Trophoblast cell (in vitro differentiated cells and primary cell): ENCODE measurements at regions not wholly inside any gene's neighbourhood (a gene's known extent, or its start where the extent isn't known, plus 50 kb on each side); places are given as distances from the start of the nearest gene placed in this dataset.

ENCODE experiments used
- DNase-seq, 2 donors: peaks; one replicate each; pipeline ENCODE4 v3.0.0-alpha.2; 2016
- H2AFZ ChIP-seq: 2 replicates; pipeline ENCODE4 v1.6.1; 2013; ENCODE audit warnings: low read length, moderate library complexity, mild to moderate bottlenecking; ENCODE audit not compliant: insufficient read depth, poor library complexity
- H2AK5ac ChIP-seq: 2 replicates; pipeline ENCODE4 v1.6.1; 2013; ENCODE audit warnings: mild to moderate bottlenecking, low read length
- H2BK120ac ChIP-seq: 2 replicates; pipeline ENCODE4 v1.6.1; 2013; ENCODE audit warnings: low read length, mild to moderate bottlenecking, moderate library complexity; ENCODE audit not compliant: insufficient read depth, poor library complexity
- H2BK12ac ChIP-seq: 2 replicates; pipeline ENCODE4 v1.6.1; 2013; ENCODE audit warnings: mild to moderate bottlenecking, low read length, moderate library complexity
- H2BK5ac ChIP-seq: 2 replicates; pipeline ENCODE4 v1.6.1; 2013; ENCODE audit warnings: low read length, low read depth, moderate library complexity, mild to moderate bottlenecking; ENCODE audit not compliant: poor library complexity
- H3K14ac ChIP-seq: 2 replicates; pipeline ENCODE4 v1.6.1; 2013; ENCODE audit warnings: mild to moderate bottlenecking, low read length
- H3K18ac ChIP-seq: 2 replicates; pipeline ENCODE4 v1.6.1; 2013; ENCODE audit warnings: mild to moderate bottlenecking, low read length
- H3K23ac ChIP-seq: 2 replicates; pipeline ENCODE4 v1.6.1; 2013; ENCODE audit warnings: low read length
- H3K27ac ChIP-seq: 2 replicates; pipeline ENCODE4 v1.5.1; 2013; ENCODE audit warnings: low read depth, mild to moderate bottlenecking, inconsistent platforms, low read length, moderate library complexity
- H3K27me3 ChIP-seq: 2 replicates; pipeline ENCODE4 v1.6.1; 2013; ENCODE audit warnings: inconsistent platforms, mild to moderate bottlenecking, low read length, moderate library complexity; ENCODE audit not compliant: insufficient read depth
- H3K36me3 ChIP-seq, 2 experiments: 1 replicate in 1 of 2; 2 replicates in 1 of 2; pipeline ENCODE4 v1.6.1; 2013; ENCODE audit warnings: low read length in 2 of 2, mild to moderate bottlenecking in 2 of 2, moderate library complexity in 1 of 2; ENCODE audit not compliant: insufficient read depth in 2 of 2, control insufficient read depth in 1 of 2
- H3K4ac ChIP-seq: 2 replicates; pipeline ENCODE4 v1.6.1; 2013; ENCODE audit warnings: low read depth, mild to moderate bottlenecking, low read length, moderate library complexity
- H3K4me1 ChIP-seq, 2 experiments: 1 replicate in 1 of 2; 2 replicates in 1 of 2; pipeline ENCODE4 v1.6.1; 2013; ENCODE audit warnings: low read length in 2 of 2, mild to moderate bottlenecking in 2 of 2, moderate library complexity in 1 of 2; ENCODE audit not compliant: insufficient read depth in 2 of 2, control insufficient read depth in 1 of 2
- H3K4me2 ChIP-seq: 2 replicates; pipeline ENCODE4 v1.6.1; 2013; ENCODE audit warnings: inconsistent platforms, mild to moderate bottlenecking, low read length, moderate library complexity
- H3K4me3 ChIP-seq: 2 replicates; pipeline ENCODE4 v1.5.1; 2013; ENCODE audit warnings: mild to moderate bottlenecking, low read depth, low read length, inconsistent platforms
- H3K79me1 ChIP-seq: one replicate; pipeline ENCODE4 v1.6.1; 2013; ENCODE audit warnings: low read length
- H3K79me2 ChIP-seq: 2 replicates; pipeline ENCODE4 v1.6.1; 2013; ENCODE audit warnings: low read length, mild to moderate bottlenecking; ENCODE audit not compliant: control insufficient read depth, insufficient read depth, poor library complexity
- H3K9ac ChIP-seq: 2 replicates; pipeline ENCODE4 v1.6.1; 2013; ENCODE audit warnings: mild to moderate bottlenecking, low read length
- H3K9me3 ChIP-seq: 2 replicates; pipeline ENCODE4 v1.6.1; 2013; ENCODE audit warnings: low read depth, mild to moderate bottlenecking, control low read depth, inconsistent platforms, low read length; ENCODE audit not compliant: insufficient read depth
- H4K12ac ChIP-seq: 2 replicates; pipeline ENCODE4 v1.6.1; 2013; ENCODE audit warnings: low read depth, mild to moderate bottlenecking, low read length, moderate library complexity
- H4K8ac ChIP-seq: 2 replicates; pipeline ENCODE4 v1.6.1; 2013; ENCODE audit warnings: low read depth, mild to moderate bottlenecking, low read length, moderate library complexity
- H4K91ac ChIP-seq: one replicate; pipeline ENCODE4 v1.6.1; 2013; ENCODE audit warnings: low read depth, mild to moderate bottlenecking, low read length, moderate library complexity
- WGBS: extraction: QIAGEN DNeasy Blood & Tissue Kit; methylation state at CpG from one replicate; pipeline ENCODE4 v1.1.7; 2013; ENCODE audit warnings: missing lambda C conversion rate; ENCODE audit not compliant: insufficient read length, insufficient coverage; ENCODE audit errors: extremely low coverage; 5-methylcytosine and 5-hydroxymethylcytosine counted together

- no peak overlapping the region for H4K8ac ChIP-seq
- no peak overlapping the region for H3K23ac ChIP-seq
- no peak overlapping the region for H2BK12ac ChIP-seq
- no CpG with 5 or more reads among the region's 6 CpGs for WGBS
- no peaks in the 10 kb centered on the region for H3K27me3 ChIP-seq
- H3K4me1 ChIP-seq, result no peaks in the 10 kb centered on the region
- no peak overlapping the region for H3K14ac ChIP-seq
- no peak overlapping the region for H4K12ac ChIP-seq
- H3K18ac ChIP-seq, result no peak overlapping the region
- peaks cover 2% of the 10 kb centered on the region for H3K9me3 ChIP-seq
- H2AFZ ChIP-seq, result no peak overlapping the region
- no peak overlapping the region for H3K4me2 ChIP-seq
- no peak for DNase-seq
- H3K9ac ChIP-seq, result no peak overlapping the region
- H3K36me3 ChIP-seq, result no peaks in the 10 kb centered on the region
- H2AK5ac ChIP-seq, result no peak overlapping the region
- H3K4ac ChIP-seq, result no peak overlapping the region
- no peak overlapping the region for H3K27ac ChIP-seq
- no peak overlapping the region for H3K4me3 ChIP-seq
- no peak overlapping the region for H2BK120ac ChIP-seq
- no peak overlapping the region for H4K91ac ChIP-seq
- no peak overlapping the region for H2BK5ac ChIP-seq
- H3K79me1 ChIP-seq, result no peaks in the 10 kb centered on the region
- H3K79me2 ChIP-seq, result no peaks in the 10 kb centered on the region
Observed at GRCh38 chr6:14278446-14278845, 160.9 kb downstream of the CD83 start.

GRCh38 chr6:14280006-14280510 lies 162.5 kb downstream of the CD83 start:
- no peak overlapping the region for H2BK120ac ChIP-seq
- H3K18ac ChIP-seq, result no peak overlapping the region
- no peak overlapping the region for H3K23ac ChIP-seq
- no peak overlapping the region for H3K27ac ChIP-seq
- DNase-seq, result peak; percentile 97
- no peaks in the 10 kb centered on the region for H3K79me1 ChIP-seq
- no peaks in the 10 kb centered on the region for H3K36me3 ChIP-seq
- no peak overlapping the region for H3K9ac ChIP-seq
- H3K9me3 ChIP-seq, result peaks cover 2% of the 10 kb centered on the region
- WGBS, result no CpG with 5 or more reads among the region's 4 CpGs
- no peak overlapping the region for H3K4me2 ChIP-seq
- no peak overlapping the region for H4K91ac ChIP-seq
- no peak overlapping the region for H3K4ac ChIP-seq
- H2AFZ ChIP-seq, result no peak overlapping the region
- no peak overlapping the region for H2AK5ac ChIP-seq
- H4K8ac ChIP-seq, result no peak overlapping the region
- H3K4me1 ChIP-seq, result no peaks in the 10 kb centered on the region
- H2BK12ac ChIP-seq, result no peak overlapping the region
- no peak overlapping the region for H2BK5ac ChIP-seq
- no peak overlapping the region for H3K14ac ChIP-seq
- no peaks in the 10 kb centered on the region for H3K79me2 ChIP-seq
- H3K4me3 ChIP-seq, result no peak overlapping the region
- H4K12ac ChIP-seq, result no peak overlapping the region
- H3K27me3 ChIP-seq, result no peaks in the 10 kb centered on the region

GRCh38 chr6:14280766-14281293 lies 163.3 kb downstream of the CD83 start:
- Histone ChIP-seq H2AK5ac (no peak overlapping the region), H4K91ac (no peak overlapping the region), H3K9ac (no peak overlapping the region), H4K12ac (no peak overlapping the region), H3K4ac (no peak overlapping the region), H2BK120ac (no peak overlapping the region), H3K4me3 (no peak overlapping the region), H3K9me3 (no peaks in the 10 kb centered on the region), H2BK12ac (no peak overlapping the region), H3K79me1 (no peaks in the 10 kb centered on the region), H3K18ac (no peak overlapping the region), H3K23ac (no peak overlapping the region), H3K27ac (no peak overlapping the region), H2AFZ (no peak overlapping the region), H3K27me3 (no peaks in the 10 kb centered on the region), H3K14ac (no peak overlapping the region), H4K8ac (no peak overlapping the region), H3K36me3 (no peaks in the 10 kb centered on the region), H3K4me2 (no peak overlapping the region), H2BK5ac (no peak overlapping the region), H3K4me1 (no peaks in the 10 kb centered on the region), H3K79me2 (no peaks in the 10 kb centered on the region)
- DNase-seq, result peak in 1 of 2 donors; percentile 20
- WGBS, result no CpG with 5 or more reads among the region's 17 CpGs

GRCh38 chr6:14281811-14282660 lies 164.5 kb downstream of the CD83 start:
- no peak overlapping the region for H3K9ac ChIP-seq
- H2AFZ ChIP-seq, result no peak overlapping the region
- no peak overlapping the region for H3K14ac ChIP-seq
- H3K4ac ChIP-seq, result no peak overlapping the region
- no peak overlapping the region for H3K23ac ChIP-seq
- no peak overlapping the region for H4K12ac ChIP-seq
- no peak overlapping the region for H3K27ac ChIP-seq
- H3K36me3 ChIP-seq, result no peaks in the 10 kb centered on the region
- H2BK12ac ChIP-seq, result no peak overlapping the region
- no peak overlapping the region for H4K8ac ChIP-seq
- H2BK5ac ChIP-seq, result no peak overlapping the region
- H3K27me3 ChIP-seq, result no peaks in the 10 kb centered on the region
- no peaks in the 10 kb centered on the region for H3K4me1 ChIP-seq
- no peak overlapping the region for H3K4me3 ChIP-seq
- no peaks in the 10 kb centered on the region for H3K9me3 ChIP-seq
- H3K79me1 ChIP-seq, result no peaks in the 10 kb centered on the region
- H3K18ac ChIP-seq, result no peak overlapping the region
- H3K79me2 ChIP-seq, result no peaks in the 10 kb centered on the region
- no peak overlapping the region for H2BK120ac ChIP-seq
- no CpG with 5 or more reads among the region's 25 CpGs for WGBS
- H3K4me2 ChIP-seq, result no peak overlapping the region
- no peak overlapping the region for H2AK5ac ChIP-seq
- no peak overlapping the region for H4K91ac ChIP-seq
- peak in 1 of 2 donors; percentile 15 for DNase-seq
